ENCODE measurements at regions not wholly inside any gene's neighbourhood (a gene's known extent, or its start where the extent isn't known, plus 50 kb on each side); places are given as distances from the start of the nearest gene placed in this dataset.

DNA sequence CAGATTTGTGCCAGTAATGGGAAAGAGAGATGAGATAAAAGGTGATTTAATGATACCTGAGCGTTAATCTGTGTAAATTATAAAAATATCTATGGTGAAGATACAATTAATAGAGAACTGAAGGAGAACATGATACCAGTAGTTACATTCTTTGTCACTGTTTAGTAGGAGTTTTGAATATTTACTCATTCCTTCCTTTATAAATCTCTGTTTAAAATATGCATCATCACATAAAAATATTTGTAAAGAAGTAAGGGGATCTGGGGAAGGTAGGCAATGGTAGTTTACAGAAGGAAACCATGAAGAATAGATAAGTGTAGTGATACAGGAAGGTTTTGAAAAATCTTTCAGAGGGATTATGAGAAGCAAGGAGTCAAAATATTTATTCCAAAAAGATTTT is 190.6 kb upstream of the PCDH18 start:
- dilution Hi-C loops (cut with MboI; ENCODE audit: extremely low pct_ligation_motif_present, low sequenced_read_pairs), result no loop called here
- H3K27ac ChIP-seq (ENCODE audit: insufficient read depth, low read depth, low read length), result no peak overlapping the region

More for the DNA sequence above, 190.6 kb upstream of the PCDH18 start:
- Histone ChIP-seq H3K9me3 (replicated peaks; ENCODE audit: control insufficient read depth, insufficient read depth, low read length) (no peaks in the 10 kb centered on the region), H2AFZ (ENCODE audit: low read depth, low read length) (no peak overlapping the region), H3K4me1 (ENCODE audit: control insufficient read depth, extremely low read depth, insufficient read depth, low read length) (no peaks in the 10 kb centered on the region), H3K27me3 (ENCODE audit: control insufficient read depth in 2 of 2, insufficient read depth in 2 of 2, low read length in 2 of 2) (no peaks in the 10 kb centered on the region), H3K9ac (replicated peaks; ENCODE audit: extremely low read depth, insufficient read depth, low read length) (no peak overlapping the region), H3K4me3 (replicated peaks in 1 of 3; ENCODE audit: insufficient read depth in 1 of 3, low read depth in 1 of 3, low read length in 3 of 3) (no peak overlapping the region), H3K36me3 (ENCODE audit: control insufficient read depth in 2 of 2, extremely low read depth in 1 of 2, insufficient read depth in 2 of 2, low read length in 2 of 2) (no peaks in the 10 kb centered on the region), H3K79me2 (ENCODE audit: control insufficient read depth, insufficient read depth, low read length) (no peaks in the 10 kb centered on the region), H3K9me1 (replicated peaks; ENCODE audit: control insufficient read depth, extremely low read depth, insufficient read depth, low read length) (no peaks in the 10 kb centered on the region), H3K4me2 (ENCODE audit: insufficient read depth, low read length) (no peak overlapping the region), H4K20me1 (replicated peaks; ENCODE audit: control insufficient read depth, extremely low read depth, insufficient read depth, low read length) (no peaks in the 10 kb centered on the region)
- CTCF ChIA-PET, result no interaction called here
- intact Hi-C loops (cut with micrococcal nuclease), result loop anchor here (10.0 kb wide), 1 partner anchor 598 kb away; no protein-coding TSS in a partner anchor
- POLR2A ChIA-PET, result no interaction called here
- DNase-seq (ENCODE audit: low read depth, low spot score), result no peak
- TF ChIP-seq FOS (IDR thresholded peaks at IDR 0.05; ENCODE audit: borderline replicate concordance, insufficient read depth, low read length) (no peak), MYC (IDR thresholded peaks at IDR 0.05; ENCODE audit: low read depth, low read length) (no peak), POLR2A (IDR thresholded peaks at IDR 0.05; ENCODE audit: low read depth, low read length) (no peak), GATA2 (IDR thresholded peaks at IDR 0.05; ENCODE audit: insufficient read depth, insufficient read length, low read depth, low read length) (no peak), MAX (IDR thresholded peaks at IDR 0.05; ENCODE audit: insufficient read depth, insufficient read length) (no peak), POLR2AphosphoS5 (IDR thresholded peaks at IDR 0.05; ENCODE audit: insufficient read depth, low read depth, low read length) (no peak), EZH2 (IDR thresholded peaks at IDR 0.05; ENCODE audit: borderline replicate concordance, low read depth, low read length, severe bottlenecking) (no peak)
- TF ChIP-seq, protein P1, sequence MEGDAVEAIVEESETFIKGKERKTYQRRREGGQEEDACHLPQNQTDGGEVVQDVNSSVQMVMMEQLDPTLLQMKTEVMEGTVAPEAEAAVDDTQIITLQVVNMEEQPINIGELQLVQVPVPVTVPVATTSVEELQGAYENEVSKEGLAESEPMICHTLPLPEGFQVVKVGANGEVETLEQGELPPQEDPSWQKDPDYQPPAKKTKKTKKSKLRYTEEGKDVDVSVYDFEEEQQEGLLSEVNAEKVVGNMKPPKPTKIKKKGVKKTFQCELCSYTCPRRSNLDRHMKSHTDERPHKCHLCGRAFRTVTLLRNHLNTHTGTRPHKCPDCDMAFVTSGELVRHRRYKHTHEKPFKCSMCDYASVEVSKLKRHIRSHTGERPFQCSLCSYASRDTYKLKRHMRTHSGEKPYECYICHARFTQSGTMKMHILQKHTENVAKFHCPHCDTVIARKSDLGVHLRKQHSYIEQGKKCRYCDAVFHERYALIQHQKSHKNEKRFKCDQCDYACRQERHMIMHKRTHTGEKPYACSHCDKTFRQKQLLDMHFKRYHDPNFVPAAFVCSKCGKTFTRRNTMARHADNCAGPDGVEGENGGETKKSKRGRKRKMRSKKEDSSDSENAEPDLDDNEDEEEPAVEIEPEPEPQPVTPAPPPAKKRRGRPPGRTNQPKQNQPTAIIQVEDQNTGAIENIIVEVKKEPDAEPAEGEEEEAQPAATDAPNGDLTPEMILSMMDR (IDR thresholded peaks at IDR 0.05; ENCODE audit: extremely low read depth in 1 of 2, insufficient read depth in 1 of 2, low read depth in 1 of 2, low read length in 2 of 2), result no peak
- no TSS peak for BruUV-seq (replicated peaks)
- FAIRE-seq, result no peak

Measured in endothelial cell of umbilical vein (primary cell).